Heart right ventricle (tissue), 16 donors: ENCODE measurements at regions not wholly inside any gene's neighbourhood (a gene's known extent, or its start where the extent isn't known, plus 50 kb on each side); places are given as distances from the start of the nearest gene placed in this dataset.

ENCODE experiments used
- ATAC-seq, 8 donors: fragments of 200-7000 bp; cut with Tn5 transposase; one replicate each; pipeline ENCODE4 v1.9.1; 2020; ENCODE audit warnings: mild to moderate bottlenecking in 8 of 8, moderate library complexity in 8 of 8, moderate number of reproducible peaks in 1 of 8
- DNase-seq, 2 donors: peaks; one replicate each; pipeline ENCODE4 v3.0.0-alpha.2; 2020
- H3K27ac ChIP-seq, 10 donors: fragments of 200-600 bp; sonication (generic) in 2 of 10; one replicate each; pipeline versions ENCODE4 v1.5.0 to v1.8.0; 2020 to 2022; ENCODE audit warnings: mild to moderate bottlenecking in 3 of 10
- H3K27me3 ChIP-seq, 7 donors: fragments of 200-600 bp; one replicate each; pipeline ENCODE4 v1.8.0; 2021 to 2022; ENCODE audit warnings: mild to moderate bottlenecking in 2 of 7
- H3K36me3 ChIP-seq, 9 donors: fragments of 200-600 bp; sonication (generic) in 1 of 9; one replicate each; pipeline versions ENCODE4 v1.5.0 to v1.8.0; 2020 to 2022; ENCODE audit warnings: mild to moderate bottlenecking in 2 of 9
- H3K4me1 ChIP-seq, 9 donors: fragments of 200-600 bp; sonication (generic) in 1 of 9; one replicate each; pipeline versions ENCODE4 v1.5.0 to v1.8.0; 2020 to 2022; ENCODE audit warnings: mild to moderate bottlenecking in 4 of 9
- H3K4me3 ChIP-seq, 10 donors: fragments of 200-600 bp; sonication (generic) in 2 of 10; one replicate each; pipeline versions ENCODE4 v1.5.0 to v1.8.0; 2020 to 2022; ENCODE audit warnings: mild to moderate bottlenecking in 7 of 10, moderate library complexity in 2 of 10
- H3K9me3 ChIP-seq, 11 donors: fragments of 200-600 bp in 10 of 11; sonication (generic) in 2 of 11; one replicate each; pipeline versions ENCODE4 v1.5.0 to v1.8.0; 2013 to 2022; ENCODE audit warnings: mild to moderate bottlenecking in 2 of 11, control low read depth in 1 of 11, moderate library complexity in 1 of 11
- CTCF ChIP-seq, 9 donors: fragments of 200-600 bp; sonication (generic) in 2 of 9; IDR thresholded peaks; one replicate each; pipeline versions ENCODE4 v1.5.0 to v1.8.0; 2021 to 2022; ENCODE audit warnings: antibody characterized with exemption in 9 of 9, mild to moderate bottlenecking in 5 of 9, moderate library complexity in 1 of 9
- WGBS, 2 donors: extraction: QIAGEN DNeasy Blood & Tissue Kit; methylation state at CpG; one replicate each; pipeline ENCODE4 v1.1.7; 2013; ENCODE audit warnings: inconsistent platforms in 1 of 2; 5-methylcytosine and 5-hydroxymethylcytosine counted together
- intact Hi-C, 10 donors: fragments of 100-400 bp; cut with DNase I; formaldehyde crosslinking; loops; one replicate each; pipeline versions ENCODE4 v1.11.1 to v1.14.2; 2022
- donor health status: Arrhythmogenic right ventricular cardiomyopathy.
- donor health status: ischemic (EF 13 %, LVEDD 7.1; RV severe dilation, severe dysfunction).
- donor health status: healthy with polysubstance abuse.
- donor health status: DM: no; HTN: yes; CAD: no.
- donor health status: DM: no; HTN: no; CAD: no.
- donor health status: ischemic (EF 25% LVEDD 6.9; RV normal size, moderate dysfunction).
- donor health status: ischemic (EF 25% LVEDD 5.7; RV mildly dilated, moderate dysfunction).
- donor health status: healthy.
- donor health status: DM: yes; HTN: yes; CAD: no.
- donor health status: Ischemic cardiomyopathy.
- donor health status: ischemic (EF 35%, LVEDD 5.7; RV mildly dilated, moderate dysfunction).
- donor health status: nonischemic (EF 11% LVEDD 7.7; RV severe dilation, severe dysfunction).
- donor health status: DM: yes; HTN: yes; CAD: no.
- donor health status: PGD.
- donor health status: ischemic (EF 29% LVEDD 5.4; RV normal size, mild dysfunction).
- donor health status: nonischemic (EF 23%, LVEDD 6.1; RV moderate dilation, normal function).

GRCh38 chr11:80107415-80107814, 666.6 kb upstream of the TENM4 start:
- DNase-seq (no peak), ATAC-seq (no peak)
- H3K4me1 ChIP-seq: no peaks in the 10 kb centered on the region
- no peaks in the 10 kb centered on the region for H3K36me3 ChIP-seq
- H3K27me3 ChIP-seq: peaks cover 0 to 2% (median 0%) of the 10 kb centered on the region in 7 donors
- H3K9me3 ChIP-seq: no peaks in the 10 kb centered on the region
- WGBS, 2 donors: 56 to 65% methylated on average over 1 of the region's 1 CpG
- intact Hi-C loops: no loop called here
- H3K4me3 ChIP-seq: no peak overlapping the region
- H3K27ac ChIP-seq: no peak overlapping the region
- no peak for TF ChIP-seq CTCF (IDR thresholded peaks at IDR 0.05)

- no peak for TF ChIP-seq CTCF (IDR thresholded peaks at IDR 0.05)
- Histone ChIP-seq H3K4me3 (no peak overlapping the region), H3K4me1 (no peaks in the 10 kb centered on the region), H3K27ac (no peak overlapping the region), H3K27me3 (peaks cover 0 to 2% (median 0%) of the 10 kb centered on the region in 7 donors), H3K9me3 (no peaks in the 10 kb centered on the region), H3K36me3 (no peaks in the 10 kb centered on the region)
- WGBS, 2 donors: 71 to 78% methylated on average over 4 of the region's 4 CpGs
- intact Hi-C loops: no loop called here
- DNase-seq (no peak), ATAC-seq (no peak)
These were observed 663.4 kb upstream of the TENM4 start for GRCh38 chr11:80104191-80104590.

- Histone ChIP-seq H3K27me3 (peaks cover 0 to 2% (median 0%) of the 10 kb centered on the region in 7 donors), H3K27ac (no peak overlapping the region), H3K9me3 (no peaks in the 10 kb centered on the region), H3K4me1 (no peaks in the 10 kb centered on the region), H3K4me3 (no peak overlapping the region), H3K36me3 (no peaks in the 10 kb centered on the region)
- intact Hi-C loops: no loop called here
- TF ChIP-seq CTCF (IDR thresholded peaks at IDR 0.05): no peak
- no peak for ATAC-seq
- no peak for DNase-seq
- WGBS, 2 donors: 88 to 90% methylated on average over 4 of the region's 4 CpGs
These were observed 662.5 kb upstream of the TENM4 start for GRCh38 chr11:80103142-80103859.

- Histone ChIP-seq H3K27me3 (no peaks in the 10 kb centered on the region), H3K4me3 (no peak overlapping the region), H3K9me3 (no peaks in the 10 kb centered on the region), H3K4me1 (no peaks in the 10 kb centered on the region), H3K27ac (no peak overlapping the region), H3K36me3 (no peaks in the 10 kb centered on the region)
- intact Hi-C loops: no loop called here
- WGBS, 2 donors: 72 to 76% methylated on average over 4 of the region's 4 CpGs
- DNase-seq: no peak
- TF ChIP-seq CTCF (IDR thresholded peaks at IDR 0.05): no peak
- no peak for ATAC-seq
These were observed 656.3 kb upstream of the TENM4 start for GRCh38 chr11:80097146-80097545.
